WTC11 (cell line): ENCODE measurements at regions not wholly inside any gene's neighbourhood (a gene's known extent, or its start where the extent isn't known, plus 50 kb on each side); places are given as distances from the start of the nearest gene placed in this dataset.

ENCODE experiments used
- ATAC-seq: fragments of 200-7000 bp; cut with Tn5 transposase; 2 replicates; pipeline ENCODE4 v1.10.0; 2021; ENCODE audit warnings: mild to moderate bottlenecking, moderate library complexity
- CTCF ChIA-PET: fragments of 300-600 bp; sonication (Branson Sonifier 250); formaldehyde crosslinking; loops from one replicate; lab custom pipeline; 2021; ENCODE audit warnings: antibody characterized with exemption; lab: Charles Lee
- POLR2A ChIA-PET: fragments of 350-600 bp; sonication (Branson Sonifier 250); formaldehyde crosslinking; loops from one replicate; lab custom pipeline; 2021; ENCODE audit warnings: antibody characterized with exemption; lab: Charles Lee
- DNase-seq: peaks from one replicate; pipeline ENCODE4 v3.0.0; 2021; ENCODE audit warnings: low spot score
- H3K27ac Mint-ChIP-seq: 2 replicates; pipeline ENCODE4 v1.8.0; 2021; ENCODE audit warnings: mixed read lengths
- H3K27me3 Mint-ChIP-seq: 2 replicates; pipeline ENCODE4 v1.8.0; 2021; ENCODE audit warnings: low read depth, mild to moderate bottlenecking, moderate library complexity, mixed read lengths
- H3K36me3 Mint-ChIP-seq: 2 replicates; pipeline ENCODE4 v1.8.0; 2021; ENCODE audit warnings: mixed read lengths
- H3K4me1 Mint-ChIP-seq: 2 replicates; pipeline ENCODE4 v1.8.0; 2022; ENCODE audit warnings: mixed read lengths
- H3K4me3 Mint-ChIP-seq: 2 replicates; pipeline ENCODE4 v1.8.0; 2021; ENCODE audit warnings: mild to moderate bottlenecking, moderate library complexity, mixed read lengths
- H3K9me3 Mint-ChIP-seq: 2 replicates; pipeline ENCODE4 v1.8.0; 2021; ENCODE audit warnings: mixed read lengths
- CBFB ChIP-seq: sonication (generic); formaldehyde crosslinking; IDR thresholded peaks from 2 replicates; pipeline ENCODE4 v1.8.1; 2022; ENCODE audit warnings: mild to moderate bottlenecking, low read depth, missing genetic modification reagents
- E2F1 ChIP-seq: sonication (generic); formaldehyde crosslinking; IDR thresholded peaks from 2 replicates; pipeline ENCODE4 v1.8.0; 2022; ENCODE audit warnings: mild to moderate bottlenecking, missing genetic modification reagents
- E2F5 ChIP-seq: sonication (generic); formaldehyde crosslinking; IDR thresholded peaks from 2 replicates; pipeline ENCODE4 v1.8.1; 2022; ENCODE audit warnings: mild to moderate bottlenecking, moderate library complexity, missing genetic modification reagents
- ELF4 ChIP-seq: sonication (generic); formaldehyde crosslinking; IDR thresholded peaks from 2 replicates; pipeline ENCODE4 v1.8.1; 2022; ENCODE audit warnings: low read depth, mild to moderate bottlenecking, moderate library complexity, missing genetic modification reagents
- ERG ChIP-seq: fragments of 250-450 bp; sonication (Bioruptor Pico); IDR thresholded peaks from 2 replicates; pipeline ENCODE4 v1.8.0; 2021; ENCODE audit warnings: mild to moderate bottlenecking
- ESRRA ChIP-seq: sonication (generic); formaldehyde crosslinking; IDR thresholded peaks from 2 replicates; pipeline ENCODE4 v1.8.1; 2022; ENCODE audit warnings: mild to moderate bottlenecking, missing genetic modification reagents, borderline replicate concordance
- FOXK1 ChIP-seq: sonication (generic); formaldehyde crosslinking; IDR thresholded peaks from 2 replicates; pipeline ENCODE4 v1.8.0; 2022; ENCODE audit warnings: mild to moderate bottlenecking, moderate library complexity, missing genetic modification reagents
- GRHL2 ChIP-seq: fragments of 250-450 bp; sonication (Bioruptor Pico); IDR thresholded peaks from 2 replicates; pipeline ENCODE4 v1.8.0; 2022; ENCODE audit warnings: mild to moderate bottlenecking, moderate library complexity; ENCODE audit not compliant: insufficient replicate concordance, severe bottlenecking
- HMGXB4 ChIP-seq: sonication (generic); formaldehyde crosslinking; IDR thresholded peaks from 2 replicates; pipeline ENCODE4 v1.8.1; 2023; ENCODE audit warnings: mild to moderate bottlenecking, moderate library complexity, missing genetic modification reagents
- IRF1 ChIP-seq: sonication (generic); formaldehyde crosslinking; IDR thresholded peaks from 2 replicates; pipeline ENCODE4 v1.8.0; 2023; ENCODE audit warnings: missing genetic modification reagents
- JUN ChIP-seq: sonication (generic); formaldehyde crosslinking; IDR thresholded peaks from 2 replicates; pipeline ENCODE4 v1.8.0; 2023; ENCODE audit warnings: mild to moderate bottlenecking, missing genetic modification reagents
- MAX ChIP-seq: sonication (generic); formaldehyde crosslinking; IDR thresholded peaks from 2 replicates; pipeline ENCODE4 v1.8.0; 2022; ENCODE audit warnings: mild to moderate bottlenecking, missing genetic modification reagents
- MYBL2 ChIP-seq: sonication (generic); formaldehyde crosslinking; IDR thresholded peaks from 2 replicates; pipeline ENCODE4 v1.8.1; 2023; ENCODE audit warnings: mild to moderate bottlenecking, moderate library complexity, missing genetic modification reagents
- OVOL2 ChIP-seq: fragments of 250-450 bp; sonication (Bioruptor Pico); IDR thresholded peaks from 2 replicates; pipeline ENCODE4 v1.9.0; 2021; ENCODE audit warnings: mild to moderate bottlenecking, borderline replicate concordance
- SMAD4 ChIP-seq: sonication (generic); formaldehyde crosslinking; IDR thresholded peaks from 2 replicates; pipeline ENCODE4 v1.8.0; 2022; ENCODE audit warnings: mild to moderate bottlenecking, missing genetic modification reagents
- STAT6 ChIP-seq: sonication (generic); formaldehyde crosslinking; conservative IDR thresholded peaks from 2 replicates; pipeline ENCODE4 v1.8.1; 2023; ENCODE audit warnings: mild to moderate bottlenecking, low read depth, missing genetic modification reagents, moderate library complexity
- TEAD1 ChIP-seq: sonication (generic); formaldehyde crosslinking; IDR thresholded peaks from 2 replicates; pipeline ENCODE4 v1.8.0; 2022; ENCODE audit warnings: mild to moderate bottlenecking, missing genetic modification reagents
- TEAD4 ChIP-seq: sonication (generic); formaldehyde crosslinking; IDR thresholded peaks from 2 replicates; pipeline ENCODE4 v1.8.0; 2022; ENCODE audit warnings: mild to moderate bottlenecking, missing genetic modification reagents
- ZNF263 ChIP-seq: sonication (generic); formaldehyde crosslinking; IDR thresholded peaks from 2 replicates; pipeline ENCODE4 v1.8.1; 2022; ENCODE audit warnings: low read depth, mild to moderate bottlenecking, moderate library complexity, missing genetic modification reagents
- ZNF423 ChIP-seq: fragments of 250-450 bp; sonication (Bioruptor Pico); IDR thresholded peaks from 2 replicates; pipeline ENCODE4 v2.1.2; 2022; ENCODE audit warnings: mild to moderate bottlenecking, moderate library complexity
- ZNF512 ChIP-seq: sonication (generic); formaldehyde crosslinking; IDR thresholded peaks from 2 replicates; pipeline ENCODE4 v1.8.1; 2022; ENCODE audit warnings: missing genetic modification reagents, borderline replicate concordance
- ZNF671 ChIP-seq: fragments of 250-450 bp; sonication (Bioruptor Pico); IDR thresholded peaks from 2 replicates; pipeline ENCODE4 v1.8.0; 2021; ENCODE audit warnings: mild to moderate bottlenecking

- CTCF ChIA-PET = interaction anchor here (1.0 kb wide), 1 partner anchor 83 kb away, joined by 3 read pairs; no protein-coding TSS in a partner anchor
- no peaks in the 10 kb centered on the region for H3K36me3 Mint-ChIP-seq
- no peak overlapping the region for H3K4me3 Mint-ChIP-seq
- POLR2A ChIA-PET = no interaction called here
- ATAC-seq (no peak), DNase-seq (no peak)
- H3K9me3 Mint-ChIP-seq = peaks cover under 1% of the 10 kb centered on the region; the same call in 1 of the 2 replicates
- TF ChIP-seq STAT6 (no peak), TEAD1 (CRISPR knock-in tag) (no peak), IRF1 (CRISPR knock-in tag) (no peak), MAX (no peak), E2F5 (CRISPR knock-in tag) (no peak), ZNF423 (CRISPR knock-in tag) (no peak), OVOL2 (CRISPR knock-in tag) (no peak), ZNF512 (CRISPR knock-in tag) (no peak), CBFB (CRISPR knock-in tag) (no peak), ERG (no peak), ELF4 (CRISPR knock-in tag) (no peak), HMGXB4 (CRISPR knock-in tag) (no peak), ZNF671 (CRISPR knock-in tag) (no peak)
- H3K27me3 Mint-ChIP-seq = no peaks in the 10 kb centered on the region; the same call in 1 of the 2 replicates
- H3K27ac Mint-ChIP-seq = no peak overlapping the region
- H3K4me1 Mint-ChIP-seq = no peaks in the 10 kb centered on the region
Measured at GRCh38 chr2:100677611-100678185, 114.9 kb downstream of the PDCL3 start.

GRCh38 chr2:100679211-100679610 lies 116.4 kb downstream of the PDCL3 start:
- H3K27me3 Mint-ChIP-seq = no peaks in the 10 kb centered on the region; the same call in 1 of the 2 replicates
- ChIA-PET POLR2A (no interaction called here), CTCF (no interaction called here)
- H3K9me3 Mint-ChIP-seq = peaks cover 15% of the 10 kb centered on the region
- no peak overlapping the region for H3K27ac Mint-ChIP-seq
- peaks cover 15% of the 10 kb centered on the region for H3K36me3 Mint-ChIP-seq
- ATAC-seq (no peak), DNase-seq (no peak)
- no peak overlapping the region for H3K4me3 Mint-ChIP-seq
- H3K4me1 Mint-ChIP-seq = no peaks in the 10 kb centered on the region
- TF ChIP-seq ZNF263 (CRISPR knock-in tag) (no peak), JUN (no peak), FOXK1 (CRISPR knock-in tag) (no peak), SMAD4 (CRISPR knock-in tag) (no peak), E2F1 (no peak), ZNF671 (CRISPR knock-in tag) (no peak), ESRRA (no peak), GRHL2 (no peak), MYBL2 (CRISPR knock-in tag) (no peak), STAT6 (no peak), TEAD4 (no peak)
